ENCODE measurements at regions not wholly inside any gene's neighbourhood (a gene's known extent, or its start where the extent isn't known, plus 50 kb on each side); places are given as distances from the start of the nearest gene placed in this dataset.

DNA sequence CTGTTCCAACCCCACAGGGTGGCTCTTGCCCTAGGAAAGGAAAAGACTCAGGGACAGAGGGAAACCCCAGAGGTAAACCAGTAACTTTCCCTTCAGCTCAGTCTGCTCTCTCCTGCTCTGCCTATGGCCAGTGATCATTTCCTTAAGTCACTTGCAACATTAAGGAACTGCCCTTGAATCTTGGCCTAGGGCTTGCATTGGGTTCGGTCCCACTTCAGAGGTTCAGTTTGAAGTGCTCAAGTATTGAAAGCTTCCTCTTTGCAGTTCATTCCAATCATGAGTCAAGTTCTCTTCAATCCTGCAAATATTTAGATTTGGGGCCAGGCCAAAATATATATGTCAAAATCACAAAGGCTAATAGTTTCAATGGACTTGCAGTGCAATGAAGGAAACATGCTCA lies 97.7 kb upstream of the IRF2BP2 start:
- H3K27ac ChIP-seq (ENCODE audit: low read depth, low read length): no peak overlapping the region
- no peak overlapping the region for H3K4me3 ChIP-seq (replicated peaks in 1 of 2; ENCODE audit: low read depth in 1 of 2, low read length in 2 of 2)
- ChIA-PET POLR2A (no interaction called here), CTCF (no interaction called here), RAD21 (ENCODE audit: low non-redundant PET in 1 of 2, low total read pairs in 2 of 2, uncharacterized antibody in 2 of 2, unreplicated experiment in 2 of 2) (no interaction called here)
- DNase-seq (ENCODE audit: low read depth, low spot score): no peak
- no TSS peak for BruUV-seq (replicated peaks)
- H2AFZ ChIP-seq (ENCODE audit: low read depth, low read length, poor library complexity, severe bottlenecking): no peak overlapping the region
- no peaks in the 10 kb centered on the region for H3K27me3 ChIP-seq (ENCODE audit: insufficient read depth, low read length)
- TF ChIP-seq MAX (IDR thresholded peaks at IDR 0.05): no peak
- TF ChIP-seq, protein P1, sequence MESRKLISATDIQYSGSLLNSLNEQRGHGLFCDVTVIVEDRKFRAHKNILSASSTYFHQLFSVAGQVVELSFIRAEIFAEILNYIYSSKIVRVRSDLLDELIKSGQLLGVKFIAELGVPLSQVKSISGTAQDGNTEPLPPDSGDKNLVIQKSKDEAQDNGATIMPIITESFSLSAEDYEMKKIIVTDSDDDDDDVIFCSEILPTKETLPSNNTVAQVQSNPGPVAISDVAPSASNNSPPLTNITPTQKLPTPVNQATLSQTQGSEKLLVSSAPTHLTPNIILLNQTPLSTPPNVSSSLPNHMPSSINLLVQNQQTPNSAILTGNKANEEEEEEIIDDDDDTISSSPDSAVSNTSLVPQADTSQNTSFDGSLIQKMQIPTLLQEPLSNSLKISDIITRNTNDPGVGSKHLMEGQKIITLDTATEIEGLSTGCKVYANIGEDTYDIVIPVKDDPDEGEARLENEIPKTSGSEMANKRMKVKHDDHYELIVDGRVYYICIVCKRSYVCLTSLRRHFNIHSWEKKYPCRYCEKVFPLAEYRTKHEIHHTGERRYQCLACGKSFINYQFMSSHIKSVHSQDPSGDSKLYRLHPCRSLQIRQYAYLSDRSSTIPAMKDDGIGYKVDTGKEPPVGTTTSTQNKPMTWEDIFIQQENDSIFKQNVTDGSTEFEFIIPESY (IDR thresholded peaks at IDR 0.05; ENCODE audit: extremely low read depth, insufficient replicate concordance, low read length): no peak
- TF ChIP-seq CBX3 (IDR thresholded peaks at IDR 0.05; ENCODE audit: low read depth): no peak
- no peak for TF ChIP-seq CEBPB (IDR thresholded peaks at IDR 0.05; ENCODE audit: low read depth)
- no peak for TF ChIP-seq YY1 (IDR thresholded peaks at IDR 0.05; ENCODE audit: extremely low read depth, insufficient replicate concordance, low read depth, low read length)
- TF ChIP-seq, protein P2, sequence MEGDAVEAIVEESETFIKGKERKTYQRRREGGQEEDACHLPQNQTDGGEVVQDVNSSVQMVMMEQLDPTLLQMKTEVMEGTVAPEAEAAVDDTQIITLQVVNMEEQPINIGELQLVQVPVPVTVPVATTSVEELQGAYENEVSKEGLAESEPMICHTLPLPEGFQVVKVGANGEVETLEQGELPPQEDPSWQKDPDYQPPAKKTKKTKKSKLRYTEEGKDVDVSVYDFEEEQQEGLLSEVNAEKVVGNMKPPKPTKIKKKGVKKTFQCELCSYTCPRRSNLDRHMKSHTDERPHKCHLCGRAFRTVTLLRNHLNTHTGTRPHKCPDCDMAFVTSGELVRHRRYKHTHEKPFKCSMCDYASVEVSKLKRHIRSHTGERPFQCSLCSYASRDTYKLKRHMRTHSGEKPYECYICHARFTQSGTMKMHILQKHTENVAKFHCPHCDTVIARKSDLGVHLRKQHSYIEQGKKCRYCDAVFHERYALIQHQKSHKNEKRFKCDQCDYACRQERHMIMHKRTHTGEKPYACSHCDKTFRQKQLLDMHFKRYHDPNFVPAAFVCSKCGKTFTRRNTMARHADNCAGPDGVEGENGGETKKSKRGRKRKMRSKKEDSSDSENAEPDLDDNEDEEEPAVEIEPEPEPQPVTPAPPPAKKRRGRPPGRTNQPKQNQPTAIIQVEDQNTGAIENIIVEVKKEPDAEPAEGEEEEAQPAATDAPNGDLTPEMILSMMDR (IDR thresholded peaks at IDR 0.05 in 2 of 3, conservative IDR thresholded peaks at IDR 0.05 in 1 of 3; ENCODE audit: borderline replicate concordance in 1 of 3, insufficient read depth in 1 of 3, low read depth in 2 of 3, low read length in 2 of 3): no peak
- no peak for TF ChIP-seq EGR1 (IDR thresholded peaks at IDR 0.05; ENCODE audit: low read depth)
- no peak for TF ChIP-seq SRF (IDR thresholded peaks at IDR 0.05; ENCODE audit: low read depth)
- no peak for TF ChIP-seq SP1 (IDR thresholded peaks at IDR 0.05; ENCODE audit: low read depth)
- H3K9me3 ChIP-seq (ENCODE audit: control insufficient read depth in 1 of 2, insufficient read depth in 1 of 2, low read depth in 1 of 2, low read length in 2 of 2): no peaks in the 10 kb centered on the region
- ATAC-seq: no peak
- H3K4me1 ChIP-seq (ENCODE audit: control insufficient read depth in 1 of 2, insufficient read depth in 2 of 2, low read length in 2 of 2): no peaks in the 10 kb centered on the region
- H3K79me2 ChIP-seq (ENCODE audit: insufficient read depth, low read length): no peaks in the 10 kb centered on the region
- no peaks in the 10 kb centered on the region for H4K20me1 ChIP-seq (ENCODE audit: insufficient read depth)
- H3K4me2 ChIP-seq (ENCODE audit: low read length): no peak overlapping the region
- intact Hi-C loops (cut with micrococcal nuclease): no loop called here
- H3K9me2 ChIP-seq (ENCODE audit: insufficient read depth): no peaks in the 10 kb centered on the region
- no peak overlapping the region for H3K9ac ChIP-seq (ENCODE audit: low read length)
- no peaks in the 10 kb centered on the region for H3K36me3 ChIP-seq (ENCODE audit: control insufficient read depth in 1 of 2, insufficient read depth in 2 of 2, low read length in 2 of 2)
